GM19035 (cell line): ENCODE measurements at regions not wholly inside any gene's neighbourhood (a gene's known extent, or its start where the extent isn't known, plus 50 kb on each side); places are given as distances from the start of the nearest gene placed in this dataset.

Experiments used
- ATAC-seq: cut with Tn5 transposase; IDR thresholded peaks from one replicate; pipeline ENCODE4 v1.9.1; 2021; ENCODE audit not compliant: unreplicated experiment

- peak; percentile 93 for ATAC-seq
Measured at GRCh38 chr3:18740631-18741583, 315.8 kb upstream of the SATB1 start.

GRCh38 chr3:18739099-18739433 lies 313.9 kb upstream of the SATB1 start:
- no peak for ATAC-seq

- no peak for ATAC-seq
Measured at GRCh38 chr3:18738393-18739098, 313.4 kb upstream of the SATB1 start.

GRCh38 chr3:18735005-18735404 lies 309.9 kb upstream of the SATB1 start:
- no peak for ATAC-seq

GRCh38 chr3:18734309-18734708 lies 309.2 kb upstream of the SATB1 start:
- no peak for ATAC-seq

- no peak for ATAC-seq
Measured at GRCh38 chr3:18732474-18732873, 307.3 kb upstream of the SATB1 start.

- no peak for ATAC-seq
Measured at GRCh38 chr3:18730491-18730890, 305.4 kb upstream of the SATB1 start.

GRCh38 chr3:18729671-18730070 lies 304.5 kb upstream of the SATB1 start:
- ATAC-seq: no peak

GRCh38 chr3:18725668-18726407 lies 300.7 kb upstream of the SATB1 start:
- no peak for ATAC-seq

GRCh38 chr3:18724456-18724855 lies 299.3 kb upstream of the SATB1 start:
- no peak for ATAC-seq

GRCh38 chr3:18723206-18723810 lies 298.2 kb upstream of the SATB1 start:
- no peak for ATAC-seq

- no peak for ATAC-seq
Measured at GRCh38 chr3:18720543-18720942, 295.4 kb upstream of the SATB1 start.

- no peak for ATAC-seq
Measured at GRCh38 chr3:18717598-18717997, 292.5 kb upstream of the SATB1 start.

GRCh38 chr3:18716821-18717220 lies 291.7 kb upstream of the SATB1 start:
- ATAC-seq: no peak

GRCh38 chr3:18716101-18716500 lies 291.0 kb upstream of the SATB1 start:
- no peak for ATAC-seq

- ATAC-seq: no peak
Measured at GRCh38 chr3:18715208-18715607, 290.1 kb upstream of the SATB1 start.

- no peak for ATAC-seq
Measured at GRCh38 chr3:18713577-18713951, 288.4 kb upstream of the SATB1 start.

GRCh38 chr3:18712713-18713576 lies 287.8 kb upstream of the SATB1 start:
- ATAC-seq: no peak

- no peak for ATAC-seq
Measured at GRCh38 chr3:18704326-18704725, 279.2 kb upstream of the SATB1 start.

GRCh38 chr3:18703798-18704197 lies 278.7 kb upstream of the SATB1 start:
- no peak for ATAC-seq
